Stomach smooth muscle (tissue), 2 donors: ENCODE measurements at regions not wholly inside any gene's neighbourhood (a gene's known extent, or its start where the extent isn't known, plus 50 kb on each side); places are given as distances from the start of the nearest gene placed in this dataset.

Experiments used
- H3K27ac ChIP-seq: one replicate; pipeline ENCODE4 v1.7.0; 2013; ENCODE audit warnings: mild to moderate bottlenecking, low read length, inconsistent platforms
- H3K27me3 ChIP-seq, 2 donors: one replicate each; pipeline ENCODE4 v1.7.0; 2013; ENCODE audit warnings: low read length in 2 of 2; ENCODE audit not compliant: insufficient read depth in 2 of 2, control insufficient read depth in 1 of 2
- H3K36me3 ChIP-seq, 2 donors: one replicate each; pipeline ENCODE4 v1.7.0; 2013; ENCODE audit warnings: low read length in 2 of 2; ENCODE audit not compliant: control insufficient read depth in 2 of 2, insufficient read depth in 2 of 2
- H3K4me1 ChIP-seq: one replicate; pipeline ENCODE4 v1.7.0; 2013; ENCODE audit warnings: low read length; ENCODE audit not compliant: control insufficient read depth, insufficient read depth
- H3K4me3 ChIP-seq, 2 donors: one replicate each; pipeline ENCODE4 v1.7.0; 2013; ENCODE audit warnings: low read length in 2 of 2
- H3K9ac ChIP-seq, 2 donors: one replicate each; pipeline ENCODE4 v1.7.0; 2013; ENCODE audit warnings: low read length in 2 of 2, mild to moderate bottlenecking in 1 of 2
- H3K9me3 ChIP-seq, 2 donors: one replicate each; pipeline ENCODE4 v1.7.0; 2013; ENCODE audit warnings: low read length in 2 of 2; ENCODE audit not compliant: control insufficient read depth in 2 of 2
- donor health status: healthy.
- donor health status: Pancreatic carcinoma.

- Histone ChIP-seq H3K27me3 (no peaks in the 10 kb centered on the region), H3K27ac (no peak overlapping the region), H3K36me3 (no peaks in the 10 kb centered on the region), H3K9ac (no peak overlapping the region), H3K9me3 (no peaks in the 10 kb centered on the region), H3K4me3 (no peak overlapping the region), H3K4me1 (no peaks in the 10 kb centered on the region)
These were observed 215.8 kb upstream of the CADM2 start for GRCh38 chr3:84742915-84743425.

- Histone ChIP-seq H3K9ac (no peak overlapping the region), H3K27ac (no peak overlapping the region)
These were observed 214.7 kb upstream of the CADM2 start for GRCh38 chr3:84744130-84744529.

GRCh38 chr3:84755860-84756259 lies 202.9 kb upstream of the CADM2 start:
- Histone ChIP-seq H3K27me3 (no peaks in the 10 kb centered on the region), H3K4me3 (no peak overlapping the region), H3K36me3 (no peaks in the 10 kb centered on the region), H3K4me1 (no peaks in the 10 kb centered on the region), H3K27ac (no peak overlapping the region), H3K9me3 (no peaks in the 10 kb centered on the region), H3K9ac (no peak overlapping the region)

More at GRCh38 chr3:84744130-84744529, 214.7 kb upstream of the CADM2 start:
- H3K9me3 ChIP-seq, result no peaks in the 10 kb centered on the region
- no peaks in the 10 kb centered on the region for H3K4me1 ChIP-seq
- no peak overlapping the region for H3K4me3 ChIP-seq
- H3K36me3 ChIP-seq, result no peaks in the 10 kb centered on the region
- no peaks in the 10 kb centered on the region for H3K27me3 ChIP-seq

GRCh38 chr3:84759361-84759760 lies 199.4 kb upstream of the CADM2 start:
- H3K4me3 ChIP-seq, result no peak overlapping the region
- H3K9ac ChIP-seq, result no peak overlapping the region
- no peak overlapping the region for H3K27ac ChIP-seq
- no peaks in the 10 kb centered on the region for H3K36me3 ChIP-seq
- no peaks in the 10 kb centered on the region for H3K9me3 ChIP-seq
- H3K27me3 ChIP-seq, result no peaks in the 10 kb centered on the region
- H3K4me1 ChIP-seq, result no peaks in the 10 kb centered on the region

- Histone ChIP-seq H3K9ac (no peak overlapping the region), H3K4me1 (no peaks in the 10 kb centered on the region), H3K36me3 (no peaks in the 10 kb centered on the region), H3K4me3 (no peak overlapping the region), H3K9me3 (peaks cover 0 to 3% of the 10 kb centered on the region in 2 donors), H3K27me3 (no peaks in the 10 kb centered on the region), H3K27ac (no peak overlapping the region)
These were observed 185.9 kb upstream of the CADM2 start for GRCh38 chr3:84772841-84773240.

- H3K4me3 ChIP-seq, result no peak overlapping the region
- no peaks in the 10 kb centered on the region for H3K36me3 ChIP-seq
- H3K27me3 ChIP-seq, result no peaks in the 10 kb centered on the region
- no peaks in the 10 kb centered on the region for H3K9me3 ChIP-seq
- H3K9ac ChIP-seq, result no peak overlapping the region
- H3K4me1 ChIP-seq, result no peaks in the 10 kb centered on the region
- H3K27ac ChIP-seq, result no peak overlapping the region
These were observed 175.5 kb upstream of the CADM2 start for GRCh38 chr3:84783281-84783680.

- no peak overlapping the region for H3K27ac ChIP-seq
- no peak overlapping the region for H3K4me3 ChIP-seq
- H3K27me3 ChIP-seq, result no peaks in the 10 kb centered on the region
- H3K4me1 ChIP-seq, result no peaks in the 10 kb centered on the region
- H3K9ac ChIP-seq, result no peak overlapping the region
- no peaks in the 10 kb centered on the region for H3K36me3 ChIP-seq
- H3K9me3 ChIP-seq, result no peaks in the 10 kb centered on the region
These were observed 168.8 kb upstream of the CADM2 start for GRCh38 chr3:84789961-84790360.

GRCh38 chr3:84806958-84807357 lies 151.8 kb upstream of the CADM2 start:
- Histone ChIP-seq H3K9me3 (no peaks in the 10 kb centered on the region), H3K4me3 (no peak overlapping the region), H3K9ac (no peak overlapping the region), H3K4me1 (no peaks in the 10 kb centered on the region), H3K27me3 (no peaks in the 10 kb centered on the region), H3K27ac (no peak overlapping the region), H3K36me3 (no peaks in the 10 kb centered on the region)

- Histone ChIP-seq H3K9ac (no peak overlapping the region), H3K9me3 (no peaks in the 10 kb centered on the region), H3K4me3 (no peak overlapping the region), H3K27me3 (no peaks in the 10 kb centered on the region), H3K4me1 (no peaks in the 10 kb centered on the region), H3K27ac (no peak overlapping the region), H3K36me3 (no peaks in the 10 kb centered on the region)
These were observed 138.7 kb upstream of the CADM2 start for GRCh38 chr3:84820126-84820525.

- Histone ChIP-seq H3K9me3 (no peaks in the 10 kb centered on the region), H3K27ac (no peak overlapping the region), H3K36me3 (no peaks in the 10 kb centered on the region), H3K4me1 (no peaks in the 10 kb centered on the region), H3K27me3 (no peaks in the 10 kb centered on the region), H3K4me3 (no peak overlapping the region), H3K9ac (no peak overlapping the region)
These were observed 137.9 kb upstream of the CADM2 start for GRCh38 chr3:84820906-84821305.

GRCh38 chr3:84825817-84826216 lies 133.0 kb upstream of the CADM2 start:
- H3K9ac ChIP-seq, result no peak overlapping the region
- no peak overlapping the region for H3K27ac ChIP-seq
- no peaks in the 10 kb centered on the region for H3K27me3 ChIP-seq

More at GRCh38 chr3:84825817-84826216, 133.0 kb upstream of the CADM2 start:
- Histone ChIP-seq H3K4me3 (no peak overlapping the region), H3K4me1 (no peaks in the 10 kb centered on the region), H3K36me3 (no peaks in the 10 kb centered on the region), H3K9me3 (no peaks in the 10 kb centered on the region)
